Heart left ventricle (tissue), 13 donors: ENCODE measurements at regions not wholly inside any gene's neighbourhood (a gene's known extent, or its start where the extent isn't known, plus 50 kb on each side); places are given as distances from the start of the nearest gene placed in this dataset.

ENCODE experiments used
- POLR2A ChIP-seq, 2 donors: fragments of 450-650 bp; IDR thresholded peaks; one replicate each; pipeline ENCODE4 v1.6.1; 2017; ENCODE audit warnings: antibody characterized with exemption in 2 of 2, mild to moderate bottlenecking in 2 of 2, moderate library complexity in 2 of 2
- TF ChIP-seq, protein P1 (sequence below), 12 donors: fragments of 200-600 bp; sonication (generic) in 4 of 12; IDR thresholded peaks; one replicate each; pipeline versions ENCODE4 v1.5.0 to v1.8.0; 2018 to 2022; ENCODE audit warnings: antibody characterized with exemption in 12 of 12, mild to moderate bottlenecking in 5 of 12
- donor health status: ischemic (EF 13 %, LVEDD 7.1; RV severe dilation, severe dysfunction).
- donor health status: DM: no; HTN: yes; CAD: no.
- donor health status: DM: no; HTN: no; CAD: no.
- donor health status: ischemic (EF 25% LVEDD 6.9; RV normal size, moderate dysfunction).
- donor health status: ischemic (EF 25% LVEDD 5.7; RV mildly dilated, moderate dysfunction).
- donor health status: ischemic (EF 35%, LVEDD 5.7; RV mildly dilated, moderate dysfunction).
- donor health status: nonischemic (EF 11% LVEDD 7.7; RV severe dilation, severe dysfunction).
- donor health status: DM: yes; HTN: yes; CAD: no.
- donor health status: PGD.
- donor health status: ischemic (EF 29% LVEDD 5.4; RV normal size, mild dysfunction).
- donor health status: nonischemic (EF 23%, LVEDD 6.1; RV moderate dilation, normal function).

DNA sequence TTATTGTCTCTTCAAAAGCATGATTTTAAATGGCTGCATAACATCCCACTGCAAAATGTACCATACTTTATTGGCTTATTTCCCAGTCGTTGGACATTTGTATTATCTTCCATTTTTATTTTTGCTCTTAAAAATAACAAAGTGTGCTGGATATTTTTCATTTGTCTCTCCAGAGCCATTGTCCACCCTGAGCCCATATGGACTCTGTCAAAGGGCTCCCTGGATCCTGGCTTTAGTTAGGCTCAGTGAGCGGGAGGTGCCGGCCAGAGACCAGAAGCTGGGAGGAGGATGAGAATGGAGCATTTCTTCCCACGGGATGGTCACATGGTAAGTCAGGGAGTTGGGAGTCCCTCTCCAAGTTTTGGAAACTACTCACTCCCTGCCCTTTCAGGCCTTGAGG is 296.9 kb downstream of the NUAK1 start:
- TF ChIP-seq, protein P1, sequence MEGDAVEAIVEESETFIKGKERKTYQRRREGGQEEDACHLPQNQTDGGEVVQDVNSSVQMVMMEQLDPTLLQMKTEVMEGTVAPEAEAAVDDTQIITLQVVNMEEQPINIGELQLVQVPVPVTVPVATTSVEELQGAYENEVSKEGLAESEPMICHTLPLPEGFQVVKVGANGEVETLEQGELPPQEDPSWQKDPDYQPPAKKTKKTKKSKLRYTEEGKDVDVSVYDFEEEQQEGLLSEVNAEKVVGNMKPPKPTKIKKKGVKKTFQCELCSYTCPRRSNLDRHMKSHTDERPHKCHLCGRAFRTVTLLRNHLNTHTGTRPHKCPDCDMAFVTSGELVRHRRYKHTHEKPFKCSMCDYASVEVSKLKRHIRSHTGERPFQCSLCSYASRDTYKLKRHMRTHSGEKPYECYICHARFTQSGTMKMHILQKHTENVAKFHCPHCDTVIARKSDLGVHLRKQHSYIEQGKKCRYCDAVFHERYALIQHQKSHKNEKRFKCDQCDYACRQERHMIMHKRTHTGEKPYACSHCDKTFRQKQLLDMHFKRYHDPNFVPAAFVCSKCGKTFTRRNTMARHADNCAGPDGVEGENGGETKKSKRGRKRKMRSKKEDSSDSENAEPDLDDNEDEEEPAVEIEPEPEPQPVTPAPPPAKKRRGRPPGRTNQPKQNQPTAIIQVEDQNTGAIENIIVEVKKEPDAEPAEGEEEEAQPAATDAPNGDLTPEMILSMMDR (IDR thresholded peaks at IDR 0.05), result no peak
- no peak for TF ChIP-seq POLR2A (IDR thresholded peaks at IDR 0.05)
